MM.1S (cell line): ENCODE measurements at regions not wholly inside any gene's neighbourhood (a gene's known extent, or its start where the extent isn't known, plus 50 kb on each side); places are given as distances from the start of the nearest gene placed in this dataset.

ENCODE experiments used
- EZH2 ChIP-seq: fragments of 300-600 bp; sonication (generic); optimal IDR thresholded peaks from 2 replicates; pipeline ENCODE3; 2017; ENCODE audit warnings: low read depth, mild to moderate bottlenecking, antibody characterized with exemption, low read length, mixed read lengths
- TF ChIP-seq, protein P1 (sequence below): fragments of 300-600 bp; sonication (generic); IDR thresholded peaks from 2 replicates; pipeline ENCODE4 v1.5.1; 2016; ENCODE audit warnings: antibody characterized with exemption, low read length, mixed read lengths

DNA sequence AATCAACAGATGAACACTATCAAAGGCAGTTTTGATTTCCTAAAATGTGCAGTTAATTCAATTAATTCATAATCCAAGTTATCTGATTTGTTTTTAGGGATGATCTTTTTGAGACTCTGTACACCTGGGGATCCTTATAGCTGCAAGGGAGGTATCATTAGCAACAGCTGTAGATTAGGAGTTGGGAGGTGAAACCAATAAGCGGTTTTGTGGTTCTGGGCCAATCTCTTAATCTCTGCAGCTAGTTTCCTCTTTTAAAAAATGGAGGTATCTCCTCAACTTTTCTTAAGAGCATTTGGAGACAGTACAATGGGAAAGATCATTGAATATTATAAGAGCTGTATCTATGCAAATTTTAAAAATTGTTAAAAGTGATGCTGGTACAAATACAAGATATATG is 126.0 kb downstream of the MC4R start:
- no peak for TF ChIP-seq EZH2
- TF ChIP-seq, protein P1, sequence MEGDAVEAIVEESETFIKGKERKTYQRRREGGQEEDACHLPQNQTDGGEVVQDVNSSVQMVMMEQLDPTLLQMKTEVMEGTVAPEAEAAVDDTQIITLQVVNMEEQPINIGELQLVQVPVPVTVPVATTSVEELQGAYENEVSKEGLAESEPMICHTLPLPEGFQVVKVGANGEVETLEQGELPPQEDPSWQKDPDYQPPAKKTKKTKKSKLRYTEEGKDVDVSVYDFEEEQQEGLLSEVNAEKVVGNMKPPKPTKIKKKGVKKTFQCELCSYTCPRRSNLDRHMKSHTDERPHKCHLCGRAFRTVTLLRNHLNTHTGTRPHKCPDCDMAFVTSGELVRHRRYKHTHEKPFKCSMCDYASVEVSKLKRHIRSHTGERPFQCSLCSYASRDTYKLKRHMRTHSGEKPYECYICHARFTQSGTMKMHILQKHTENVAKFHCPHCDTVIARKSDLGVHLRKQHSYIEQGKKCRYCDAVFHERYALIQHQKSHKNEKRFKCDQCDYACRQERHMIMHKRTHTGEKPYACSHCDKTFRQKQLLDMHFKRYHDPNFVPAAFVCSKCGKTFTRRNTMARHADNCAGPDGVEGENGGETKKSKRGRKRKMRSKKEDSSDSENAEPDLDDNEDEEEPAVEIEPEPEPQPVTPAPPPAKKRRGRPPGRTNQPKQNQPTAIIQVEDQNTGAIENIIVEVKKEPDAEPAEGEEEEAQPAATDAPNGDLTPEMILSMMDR = no peak
